Upper lobe of left lung (tissue), 6 donors: ENCODE measurements at regions not wholly inside any gene's neighbourhood (a gene's known extent, or its start where the extent isn't known, plus 50 kb on each side); places are given as distances from the start of the nearest gene placed in this dataset.

ENCODE experiments used
- ATAC-seq, 2 donors: fragments of 200-7000 bp; cut with Tn5 transposase; one replicate each; pipeline ENCODE4 v1.9.1; 2022; ENCODE audit warnings: mild to moderate bottlenecking in 2 of 2, moderate library complexity in 2 of 2; ENCODE audit not compliant: low FRiP score in 2 of 2
- DNase-seq, 2 donors: peaks; one replicate each; pipeline ENCODE4 v3.0.0-alpha.2; 2019 to 2020
- H3K27ac ChIP-seq, 4 donors: fragments of 200-600 bp; sonication (generic); one replicate each; pipeline ENCODE4 v1.5.1; 2016 to 2019
- H3K27me3 ChIP-seq, 4 donors: fragments of 200-600 bp; sonication (generic); one replicate each; pipeline ENCODE4 v1.5.1; 2017 to 2019
- H3K36me3 ChIP-seq, 4 donors: fragments of 200-600 bp; sonication (generic); one replicate each; pipeline ENCODE4 v1.5.1; 2016 to 2019
- H3K4me1 ChIP-seq, 4 donors: fragments of 200-600 bp; sonication (generic); one replicate each; pipeline ENCODE4 v1.5.1; 2018 to 2019
- H3K4me3 ChIP-seq, 4 donors: fragments of 200-600 bp; sonication (generic); one replicate each; pipeline ENCODE4 v1.5.1; 2017 to 2019; ENCODE audit warnings: mild to moderate bottlenecking in 2 of 4, moderate library complexity in 1 of 4
- H3K9me3 ChIP-seq, 4 donors: fragments of 200-600 bp; sonication (generic); one replicate each; pipeline ENCODE4 v1.5.1; 2018 to 2019
- CTCF ChIP-seq, 6 experiments: fragments of 450-650 bp in 4 of 6; fragments of 200-600 bp in 2 of 6; sonication (generic) in 2 of 6; IDR thresholded peaks; one replicate each; pipeline ENCODE4 v1.5.1; 2016 to 2019; ENCODE audit warnings: antibody characterized with exemption in 6 of 6
- EP300 ChIP-seq, 4 donors: sonication (generic); formaldehyde crosslinking; IDR thresholded peaks; one replicate each; pipeline ENCODE4 v1.5.1; 2017; ENCODE audit warnings: antibody characterized with exemption in 4 of 4, control low read depth in 2 of 4
- POLR2A ChIP-seq, 4 donors: fragments of 450-650 bp; IDR thresholded peaks; one replicate each; pipeline ENCODE4 v1.5.1; 2016 to 2017; ENCODE audit warnings: antibody characterized with exemption in 4 of 4, mild to moderate bottlenecking in 2 of 4
- POLR2AphosphoS5 ChIP-seq, 2 donors: sonication (generic); formaldehyde crosslinking; IDR thresholded peaks; one replicate each; pipeline ENCODE4 v1.5.1; 2017; ENCODE audit warnings: antibody characterized with exemption in 2 of 2
- WGBS, 2 donors: methylation state at CpG; one replicate each; pipeline ENCODE4 v1.1.5; 2017 to 2018; 5-methylcytosine and 5-hydroxymethylcytosine counted together
- donor health status: DM: no; HTN: no; CAD: no; lungs with moderate emphysema.
- donor health status: DM: no; HTN: yes; CAD: no; lungs with severe emphysema.

- no peaks in the 10 kb centered on the region for H3K27me3 ChIP-seq
- H3K4me3 ChIP-seq = no peak overlapping the region
- no peaks in the 10 kb centered on the region for H3K4me1 ChIP-seq
- ATAC-seq = no peak
- H3K9me3 ChIP-seq = no peaks in the 10 kb centered on the region
- H3K36me3 ChIP-seq = no peaks in the 10 kb centered on the region
- TF ChIP-seq EP300 (IDR thresholded peaks at IDR 0.05) (no peak), CTCF (IDR thresholded peaks at IDR 0.05) (no peak), POLR2AphosphoS5 (IDR thresholded peaks at IDR 0.05) (no peak), POLR2A (IDR thresholded peaks at IDR 0.05) (no peak)
- DNase-seq = no peak
- 40 to 44% methylated on average over 7 of the region's 7 CpGs for WGBS, 2 donors
- no peak overlapping the region for H3K27ac ChIP-seq
Measured at GRCh38 chr6:62516291-62517141, 230.5 kb upstream of the KHDRBS2 start.

- H3K9me3 ChIP-seq = peaks cover 0 to 4% (median 0%) of the 10 kb centered on the region in 4 donors
- no peak for TF ChIP-seq EP300 (IDR thresholded peaks at IDR 0.05)
- no peak for TF ChIP-seq CTCF (IDR thresholded peaks at IDR 0.05)
- no peak for TF ChIP-seq POLR2A (IDR thresholded peaks at IDR 0.05)
- TF ChIP-seq POLR2AphosphoS5 (IDR thresholded peaks at IDR 0.05) = no peak
- ATAC-seq (no peak), DNase-seq (no peak)
- H3K4me1 ChIP-seq = no peaks in the 10 kb centered on the region
- H3K27me3 ChIP-seq = no peaks in the 10 kb centered on the region
- no peaks in the 10 kb centered on the region for H3K36me3 ChIP-seq
- H3K4me3 ChIP-seq = no peak overlapping the region
- H3K27ac ChIP-seq = no peak overlapping the region
- 84 to 88% methylated on average over 6 to 11 of the region's 11 CpGs for WGBS, 2 donors
Measured at GRCh38 chr6:62492192-62492822, 206.3 kb upstream of the KHDRBS2 start.

- 76 to 94% methylated on average over 1 of the region's 1 CpG for WGBS, 2 donors
- TF ChIP-seq EP300 (IDR thresholded peaks at IDR 0.05) = no peak
- TF ChIP-seq CTCF (IDR thresholded peaks at IDR 0.05) = no peak
- TF ChIP-seq POLR2A (IDR thresholded peaks at IDR 0.05) = no peak
- TF ChIP-seq POLR2AphosphoS5 (IDR thresholded peaks at IDR 0.05) = no peak
- H3K27me3 ChIP-seq = no peaks in the 10 kb centered on the region
- DNase-seq (no peak), ATAC-seq (no peak)
- no peaks in the 10 kb centered on the region for H3K4me1 ChIP-seq
- no peaks in the 10 kb centered on the region for H3K36me3 ChIP-seq
- H3K27ac ChIP-seq = no peak overlapping the region
- H3K4me3 ChIP-seq = no peak overlapping the region
- H3K9me3 ChIP-seq = no peaks in the 10 kb centered on the region
Measured at GRCh38 chr6:62480544-62480943, 194.5 kb upstream of the KHDRBS2 start.

GRCh38 chr6:62479697-62480220 is 193.7 kb upstream of the KHDRBS2 start:
- Histone ChIP-seq H3K4me1 (no peaks in the 10 kb centered on the region), H3K36me3 (no peaks in the 10 kb centered on the region), H3K4me3 (no peak overlapping the region), H3K27ac (no peak overlapping the region), H3K27me3 (no peaks in the 10 kb centered on the region), H3K9me3 (no peaks in the 10 kb centered on the region)
- TF ChIP-seq POLR2AphosphoS5 (IDR thresholded peaks at IDR 0.05) = no peak
- no peak for TF ChIP-seq EP300 (IDR thresholded peaks at IDR 0.05)
- TF ChIP-seq CTCF (IDR thresholded peaks at IDR 0.05) = no peak
- no peak for TF ChIP-seq POLR2A (IDR thresholded peaks at IDR 0.05)
- no peak for ATAC-seq
- DNase-seq = no peak
- 60 to 69% methylated on average over 4 of the region's 4 CpGs for WGBS, 2 donors
